ENCODE measurements at regions not wholly inside any gene's neighbourhood (a gene's known extent, or its start where the extent isn't known, plus 50 kb on each side); places are given as distances from the start of the nearest gene placed in this dataset.

GRCh38 chr5:165502893-165503691, 1997.7 kb downstream of the MAT2B start:
- WGBS (ENCODE audit: insufficient coverage) = 100% methylated on average over 2 of the region's 11 CpGs
- H4K20me1 ChIP-seq (ENCODE audit: control insufficient read depth, insufficient read depth, low read length, poor library complexity, severe bottlenecking) = no peaks in the 10 kb centered on the region
- no peaks in the 10 kb centered on the region for H3K36me3 ChIP-seq (replicated peaks in 1 of 2; ENCODE audit: control extremely low read depth in 1 of 2, control insufficient read depth in 1 of 2, extremely low read depth in 1 of 2, insufficient read depth in 2 of 2, low read length in 1 of 2)
- H3K4me3 Mint-ChIP-seq = no peak overlapping the region
- TF ChIP-seq EZH2 (IDR thresholded peaks at IDR 0.05; ENCODE audit: borderline replicate concordance, insufficient read depth, low read depth, low read length, poor library complexity, severe bottlenecking) (no peak), CTCF (IDR thresholded peaks at IDR 0.05) (no peak)
- POLR2A ChIA-PET = no interaction called here
- no peak overlapping the region for H3K27ac ChIP-seq (ENCODE audit: low read length in 2 of 2)
- peaks cover 0 to 3% (median 1%) of the 10 kb centered on the region in 3 donors for H3K9me3 ChIP-seq (ENCODE audit: control extremely low read depth in 1 of 3, control insufficient read depth in 2 of 3, insufficient read depth in 1 of 3, low read length in 2 of 3)
- CTCF ChIA-PET = interaction anchor here (0.7 kb wide), 1 partner anchor 85 kb away, joined by 4 read pairs; no protein-coding TSS in a partner anchor
- DNase-seq (no peak), ATAC-seq (ENCODE audit: low read depth) (no peak)
- H3K4me3 ChIP-seq (ENCODE audit: control extremely low read depth in 1 of 5, extremely low read depth in 1 of 5, insufficient read depth in 1 of 5, low read depth in 2 of 5, low read length in 4 of 5) = no peak overlapping the region
- no peak overlapping the region for H2AFZ ChIP-seq (ENCODE audit: insufficient read depth, low read depth, low read length, poor library complexity, severe bottlenecking)
- H3K27ac Mint-ChIP-seq = no peak overlapping the region
- H3K4me2 ChIP-seq (replicated peaks; ENCODE audit: low read depth, low read length, poor library complexity, severe bottlenecking) = no peak overlapping the region
- no peaks in the 10 kb centered on the region for H3K79me2 ChIP-seq (ENCODE audit: control insufficient read depth, insufficient read depth, low read length)
- H3K4me1 Mint-ChIP-seq = no peaks in the 10 kb centered on the region
- H3K27me3 Mint-ChIP-seq = no peaks in the 10 kb centered on the region
- no peaks in the 10 kb centered on the region for H3K27me3 ChIP-seq (replicated peaks in 1 of 4; ENCODE audit: control extremely low read depth in 1 of 4, control insufficient read depth in 3 of 4, insufficient read depth in 4 of 4, low read length in 3 of 4)
- intact Hi-C loops (cut with micrococcal nuclease) = no loop called here
- H3K4me1 ChIP-seq (ENCODE audit: control insufficient read depth in 2 of 2, insufficient read depth in 2 of 2, low read length in 2 of 2) = no peaks in the 10 kb centered on the region
- H3K9ac ChIP-seq (ENCODE audit: low read length) = no peak overlapping the region
- no peaks in the 10 kb centered on the region for H3K9me3 Mint-ChIP-seq (ENCODE audit: insufficient read depth)

GRCh38 chr5:165504674-165505073, 1999.3 kb downstream of the MAT2B start:
- Histone ChIP-seq H3K27me3 (replicated peaks in 1 of 4; ENCODE audit: control extremely low read depth in 1 of 4, control insufficient read depth in 3 of 4, insufficient read depth in 4 of 4, low read length in 3 of 4) (no peaks in the 10 kb centered on the region), H3K9me3 (ENCODE audit: control extremely low read depth in 1 of 3, control insufficient read depth in 2 of 3, insufficient read depth in 1 of 3, low read length in 2 of 3) (peaks cover 0 to 6% (median 1%) of the 10 kb centered on the region in 3 donors), H3K4me2 (replicated peaks; ENCODE audit: low read depth, low read length, poor library complexity, severe bottlenecking) (no peak overlapping the region), H3K9ac (ENCODE audit: low read length) (no peak overlapping the region), H3K4me1 (ENCODE audit: control insufficient read depth in 2 of 2, insufficient read depth in 2 of 2, low read length in 2 of 2) (no peaks in the 10 kb centered on the region), H3K4me3 (ENCODE audit: control extremely low read depth in 1 of 5, extremely low read depth in 1 of 5, insufficient read depth in 1 of 5, low read depth in 2 of 5, low read length in 4 of 5) (no peak overlapping the region), H3K36me3 (replicated peaks in 1 of 2; ENCODE audit: control extremely low read depth in 1 of 2, control insufficient read depth in 1 of 2, extremely low read depth in 1 of 2, insufficient read depth in 2 of 2, low read length in 1 of 2) (no peaks in the 10 kb centered on the region), H2AFZ (ENCODE audit: insufficient read depth, low read depth, low read length, poor library complexity, severe bottlenecking) (no peak overlapping the region), H3K27ac (ENCODE audit: low read length in 2 of 2) (no peak overlapping the region), H3K79me2 (ENCODE audit: control insufficient read depth, insufficient read depth, low read length) (no peaks in the 10 kb centered on the region), H4K20me1 (ENCODE audit: control insufficient read depth, insufficient read depth, low read length, poor library complexity, severe bottlenecking) (no peaks in the 10 kb centered on the region)
- no CpG with 5 or more reads among the region's 1 CpG for WGBS (ENCODE audit: insufficient coverage)
- intact Hi-C loops (cut with micrococcal nuclease) = no loop called here
- Mint-ChIP-seq H3K27ac (no peak overlapping the region), H3K4me3 (no peak overlapping the region), H3K9me3 (ENCODE audit: insufficient read depth) (no peaks in the 10 kb centered on the region), H3K27me3 (no peaks in the 10 kb centered on the region), H3K4me1 (no peaks in the 10 kb centered on the region)
- DNase-seq (no peak), ATAC-seq (ENCODE audit: low read depth) (no peak)
- ChIA-PET POLR2A (no interaction called here), CTCF (no interaction called here)
- TF ChIP-seq CTCF (IDR thresholded peaks at IDR 0.05) = no peak
- no peak for TF ChIP-seq EZH2 (IDR thresholded peaks at IDR 0.05; ENCODE audit: borderline replicate concordance, insufficient read depth, low read depth, low read length, poor library complexity, severe bottlenecking)
